ENCODE measurements at regions not wholly inside any gene's neighbourhood (a gene's known extent, or its start where the extent isn't known, plus 50 kb on each side); places are given as distances from the start of the nearest gene placed in this dataset.
"Not testable (repeated sequence)": the region's sequence is repeated elsewhere in the genome, so short reads cannot be mapped to it uniquely, and the experiment has no call there.

DNA sequence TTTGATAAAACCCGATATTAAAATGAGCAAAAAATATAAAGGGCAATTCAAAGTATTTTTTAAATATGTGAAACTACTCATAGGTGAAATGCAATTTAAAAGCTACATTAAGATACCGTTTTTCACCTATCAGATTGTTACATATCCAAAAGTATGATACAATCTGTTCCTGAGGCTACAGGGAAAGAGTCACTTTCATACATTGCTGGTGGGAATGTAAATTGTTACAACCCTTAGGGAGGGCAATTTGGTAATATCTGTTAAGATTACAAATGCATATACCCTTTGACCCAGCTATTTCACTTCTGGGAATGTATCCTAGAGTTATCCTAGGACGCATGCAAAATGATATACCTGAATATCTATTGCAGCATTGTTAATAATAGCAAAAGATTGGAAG is 132.1 kb downstream of the BLID start:
- TF ChIP-seq, protein P1, sequence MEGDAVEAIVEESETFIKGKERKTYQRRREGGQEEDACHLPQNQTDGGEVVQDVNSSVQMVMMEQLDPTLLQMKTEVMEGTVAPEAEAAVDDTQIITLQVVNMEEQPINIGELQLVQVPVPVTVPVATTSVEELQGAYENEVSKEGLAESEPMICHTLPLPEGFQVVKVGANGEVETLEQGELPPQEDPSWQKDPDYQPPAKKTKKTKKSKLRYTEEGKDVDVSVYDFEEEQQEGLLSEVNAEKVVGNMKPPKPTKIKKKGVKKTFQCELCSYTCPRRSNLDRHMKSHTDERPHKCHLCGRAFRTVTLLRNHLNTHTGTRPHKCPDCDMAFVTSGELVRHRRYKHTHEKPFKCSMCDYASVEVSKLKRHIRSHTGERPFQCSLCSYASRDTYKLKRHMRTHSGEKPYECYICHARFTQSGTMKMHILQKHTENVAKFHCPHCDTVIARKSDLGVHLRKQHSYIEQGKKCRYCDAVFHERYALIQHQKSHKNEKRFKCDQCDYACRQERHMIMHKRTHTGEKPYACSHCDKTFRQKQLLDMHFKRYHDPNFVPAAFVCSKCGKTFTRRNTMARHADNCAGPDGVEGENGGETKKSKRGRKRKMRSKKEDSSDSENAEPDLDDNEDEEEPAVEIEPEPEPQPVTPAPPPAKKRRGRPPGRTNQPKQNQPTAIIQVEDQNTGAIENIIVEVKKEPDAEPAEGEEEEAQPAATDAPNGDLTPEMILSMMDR (IDR thresholded peaks at IDR 0.05; ENCODE audit: low read depth, low read length, missing control alignments), result no peak
- DNase-seq (ENCODE audit: low read depth), result no peak
- no peak overlapping the region for H3K4me3 ChIP-seq (ENCODE audit: low read depth, low read length)

DNA sequence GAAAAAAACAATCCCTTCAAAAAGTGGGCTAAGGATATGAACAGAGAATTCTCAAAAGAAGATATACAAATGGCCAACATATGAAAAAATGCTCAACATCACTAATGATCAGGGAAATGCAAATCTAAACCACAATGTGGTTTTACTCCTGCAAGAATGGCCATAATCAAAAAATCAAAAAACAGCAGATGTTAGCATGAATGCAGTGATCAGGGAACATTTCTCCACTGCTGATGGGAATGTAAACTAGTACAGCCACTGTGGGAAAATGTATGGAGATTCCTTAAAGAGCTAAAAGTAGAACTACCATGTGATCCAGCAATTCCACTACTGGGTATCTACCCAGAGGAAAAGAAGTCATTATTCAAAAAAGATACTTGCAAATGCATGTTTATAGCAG is 138.1 kb downstream of the BLID start:
- not testable (repeated sequence) for H3K4me3 ChIP-seq (ENCODE audit: low read depth, low read length); DNase-seq (ENCODE audit: low read depth)

DNA sequence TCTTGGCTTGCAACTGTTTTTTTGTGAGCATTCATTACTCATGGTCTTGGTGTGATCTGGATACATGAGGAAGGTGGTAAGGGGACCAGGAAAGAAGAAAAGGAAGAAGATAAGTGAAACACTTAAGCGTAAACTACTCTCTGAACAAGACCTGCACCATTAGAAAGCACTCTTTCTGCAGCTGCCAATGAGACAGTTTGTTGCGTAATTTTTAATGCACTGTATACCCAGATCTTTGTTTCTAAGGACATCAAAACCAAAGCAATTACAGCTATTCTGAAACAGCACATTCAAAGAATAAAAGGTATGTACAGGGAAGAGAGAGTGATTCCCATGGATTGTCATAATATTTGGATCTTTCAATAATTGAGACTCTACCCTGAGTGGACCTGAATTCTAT is 147.4 kb downstream of the BLID start:
- DNase-seq (ENCODE audit: low read depth), result no peak
- TF ChIP-seq, protein P1 (IDR thresholded peaks at IDR 0.05; ENCODE audit: low read depth, low read length, missing control alignments), result no peak

DNA sequence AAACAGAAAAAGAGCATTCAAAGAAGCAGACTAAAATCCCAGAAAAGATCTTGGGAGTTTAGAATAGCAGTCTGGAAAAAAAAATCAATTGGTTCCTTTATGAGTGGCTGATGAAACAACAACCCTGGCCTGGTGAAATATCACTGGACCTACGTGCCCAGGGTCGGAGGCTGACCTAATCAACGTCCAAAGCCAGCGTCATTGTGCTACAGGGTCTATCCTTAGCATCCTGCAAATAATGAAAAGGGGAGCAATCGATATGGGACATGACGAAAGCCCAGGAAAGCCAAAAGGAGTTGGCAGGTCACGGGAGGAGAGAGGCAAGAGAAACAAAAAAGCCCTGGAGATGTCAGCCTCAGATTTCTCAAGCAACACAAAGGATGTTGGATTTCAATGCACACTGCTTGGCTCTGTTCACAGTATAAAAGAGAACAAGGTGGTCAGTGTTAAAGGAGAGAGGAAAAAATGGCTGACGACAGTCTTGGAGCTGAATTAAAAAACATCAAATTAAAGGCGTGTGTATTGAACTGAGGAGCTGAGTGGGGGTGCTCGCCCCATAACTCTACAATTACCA is 148.8 kb downstream of the BLID start:
- TF ChIP-seq, protein P1 (IDR thresholded peaks at IDR 0.05; ENCODE audit: low read depth, low read length, missing control alignments), result no peak
- H3K4me3 ChIP-seq (ENCODE audit: low read depth, low read length), result no peak overlapping the region
- no peak for DNase-seq (ENCODE audit: low read depth)

More for the DNA sequence above, 147.4 kb downstream of the BLID start:
- H3K4me3 ChIP-seq (ENCODE audit: low read depth, low read length), result no peak overlapping the region

DNA sequence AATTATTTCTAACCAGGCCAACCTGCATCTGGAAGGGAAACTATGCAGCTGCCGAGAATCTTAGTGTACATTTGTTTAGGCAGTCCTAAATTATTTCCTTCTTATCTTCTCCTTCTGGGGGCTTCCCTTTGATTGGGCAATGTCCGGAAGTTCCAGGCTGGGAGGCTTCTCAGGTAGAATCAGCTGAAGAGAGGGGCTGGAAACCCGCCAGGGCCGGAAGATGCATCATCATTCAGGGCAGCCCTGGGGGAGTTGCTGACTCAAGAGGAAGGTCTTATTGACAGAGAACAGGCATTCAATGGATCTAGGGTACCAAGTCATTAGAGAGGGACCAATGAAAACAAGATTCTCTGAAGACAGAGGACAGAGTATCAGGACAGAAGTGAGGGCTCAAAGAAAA is 150.7 kb downstream of the BLID start:
- DNase-seq (ENCODE audit: low read depth), result no peak
- TF ChIP-seq, protein P1 (IDR thresholded peaks at IDR 0.05; ENCODE audit: low read depth, low read length, missing control alignments), result no peak
- H3K4me3 ChIP-seq (ENCODE audit: low read depth, low read length), result no peak overlapping the region

DNA sequence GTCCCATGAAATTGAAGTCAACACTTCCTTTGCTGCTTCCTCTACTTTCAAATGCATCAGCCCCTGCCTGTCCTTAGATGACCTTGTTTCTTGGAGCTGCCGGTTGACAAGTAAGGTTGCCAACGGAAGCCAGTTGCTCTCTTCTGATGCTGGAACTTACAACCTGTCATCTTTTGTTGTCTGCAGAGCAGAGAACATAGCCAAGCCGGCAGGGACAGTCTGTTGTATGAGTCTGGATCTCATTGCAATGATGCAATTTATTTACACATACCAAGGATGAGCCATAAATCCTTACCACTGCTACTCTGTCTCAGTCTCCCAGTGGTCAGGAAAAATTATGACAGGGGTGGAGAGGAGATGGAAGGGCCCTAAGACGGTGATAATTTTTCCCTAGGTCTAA is 151.4 kb downstream of the BLID start:
- no peak overlapping the region for H3K4me3 ChIP-seq (ENCODE audit: low read depth, low read length)
- TF ChIP-seq, protein P1 (IDR thresholded peaks at IDR 0.05; ENCODE audit: low read depth, low read length, missing control alignments), result no peak
- DNase-seq (ENCODE audit: low read depth), result no peak

DNA sequence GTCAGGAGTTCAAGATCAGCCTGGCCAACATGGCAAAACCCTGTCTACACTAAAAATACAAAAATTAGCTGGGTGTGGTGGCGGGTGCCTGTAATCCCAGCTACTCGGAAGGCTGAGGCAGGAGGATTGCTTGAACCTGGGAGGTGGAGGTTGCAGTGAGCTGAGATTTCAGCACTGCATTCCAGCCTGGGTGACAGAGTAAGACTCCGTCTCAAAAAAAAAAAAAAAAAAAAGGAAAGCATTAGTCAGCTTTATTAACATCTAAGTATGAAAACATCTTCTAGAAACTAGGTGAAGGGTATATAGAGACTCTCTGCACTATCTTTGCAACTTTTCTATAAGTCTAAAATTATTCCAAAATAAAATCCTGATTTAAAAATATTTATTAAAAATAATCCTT is 152.2 kb downstream of the BLID start:
- not testable (repeated sequence) for DNase-seq (ENCODE audit: low read depth)

DNA sequence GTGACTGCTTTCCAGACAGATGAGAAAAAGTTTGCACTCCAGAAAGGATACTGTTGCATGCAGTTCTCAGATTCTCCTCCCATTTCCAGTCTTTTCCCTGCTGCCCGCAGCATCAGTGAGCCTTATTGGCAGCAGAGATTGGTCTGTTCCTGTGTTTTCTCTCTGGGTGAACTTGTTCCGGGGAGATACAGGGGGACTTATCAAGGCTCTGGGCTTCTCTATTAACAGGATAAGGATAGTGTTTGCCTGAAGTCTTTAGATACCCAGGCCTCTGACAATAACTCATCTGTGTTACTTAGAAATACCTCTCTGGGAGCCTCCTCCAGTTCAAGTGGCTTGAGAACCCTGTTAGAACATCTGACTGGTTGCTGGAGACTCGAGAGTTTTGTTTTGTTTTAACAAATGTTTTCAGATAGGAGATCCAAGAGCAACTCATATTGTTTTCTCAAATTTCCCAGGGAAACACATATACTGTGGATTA is 154.7 kb downstream of the BLID start:
- TF ChIP-seq, protein P1 (IDR thresholded peaks at IDR 0.05; ENCODE audit: low read depth, low read length, missing control alignments), result no peak
- no peak for DNase-seq (ENCODE audit: low read depth)
- no peak overlapping the region for H3K4me3 ChIP-seq (ENCODE audit: low read depth, low read length)

More for the DNA sequence above, 152.2 kb downstream of the BLID start:
- not testable (repeated sequence) for H3K4me3 ChIP-seq (ENCODE audit: low read depth, low read length)

Measured in GM12864 (cell line).